ENCODE measurements at regions not wholly inside any gene's neighbourhood (a gene's known extent, or its start where the extent isn't known, plus 50 kb on each side); places are given as distances from the start of the nearest gene placed in this dataset.

DNA sequence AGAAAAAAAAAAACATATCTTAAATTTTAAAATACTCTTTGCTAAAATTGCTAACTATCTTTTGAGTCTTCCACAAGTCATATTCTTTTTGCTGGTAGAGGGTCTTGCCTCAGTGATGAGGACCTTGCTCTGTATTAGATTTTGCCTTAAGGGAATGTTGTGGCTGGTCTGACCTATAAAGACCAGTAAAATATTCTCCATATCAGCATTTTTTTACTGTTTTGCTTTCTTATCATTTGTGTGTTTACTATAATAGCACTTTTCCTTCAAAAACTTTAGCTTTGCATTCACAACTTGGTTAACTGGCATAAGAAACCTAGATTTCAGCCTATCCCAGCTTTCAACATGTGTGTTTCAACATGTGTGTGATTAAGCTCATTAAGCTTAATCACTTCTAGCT lies 224.7 kb upstream of the CDH18 start:
- H3K36me3 Mint-ChIP-seq, result no peaks in the 10 kb centered on the region

DNA sequence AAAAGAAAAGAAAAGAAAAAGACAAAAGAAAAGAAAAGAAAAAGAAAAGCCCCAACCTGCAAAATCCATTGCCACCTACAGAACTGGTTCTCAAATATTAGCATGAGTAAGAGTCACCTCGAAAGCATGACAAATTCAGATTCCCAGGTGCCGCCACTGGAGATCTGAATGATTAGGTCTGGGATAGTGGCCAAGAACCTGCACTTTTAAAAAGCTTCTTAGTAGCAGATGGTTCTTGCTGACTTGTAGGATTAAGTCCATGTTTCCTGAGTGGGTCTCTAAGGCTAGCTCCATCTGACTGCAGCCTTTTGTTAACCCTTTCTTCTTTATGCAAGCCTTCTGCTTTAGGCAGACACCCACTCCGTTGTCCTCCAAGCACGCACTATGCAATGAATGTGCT lies 178.5 kb upstream of the CDH18 start:
- Histone ChIP-seq H3K27ac (ENCODE audit: low read depth, low read length) (no peak overlapping the region), H3K4me3 (ENCODE audit: low read length in 2 of 2) (no peak overlapping the region), H3K4me1 (ENCODE audit: insufficient read depth, low read length) (no peaks in the 10 kb centered on the region), H3K9me3 (ENCODE audit: control insufficient read depth in 1 of 2, low read length in 2 of 2) (peaks cover 0 to 4% of the 10 kb centered on the region in 2 donors), H3K27me3 (ENCODE audit: insufficient read depth, low read length) (no peaks in the 10 kb centered on the region), H3K36me3 (ENCODE audit: insufficient read depth, low read length) (no peaks in the 10 kb centered on the region)
- DNase-seq, result no peak
- ChIA-PET CTCF (ENCODE audit: partially characterized antibody) (no interaction called here), POLR2A (ENCODE audit: partially characterized antibody) (no interaction called here)
- no peaks in the 10 kb centered on the region for H3K36me3 Mint-ChIP-seq
- no peaks in the 10 kb centered on the region for H3K27me3 Mint-ChIP-seq
- H3K4me3 Mint-ChIP-seq, result no peak overlapping the region
- H3K27ac Mint-ChIP-seq, result no peak overlapping the region
- H3K4me1 Mint-ChIP-seq, result no peaks in the 10 kb centered on the region
- peaks cover 0 to 10% (median 2%) of the 10 kb centered on the region in 8 donors for H3K9me3 Mint-ChIP-seq
- intact Hi-C loops (cut with micrococcal nuclease), result no loop called here

More for the DNA sequence above, 224.7 kb upstream of the CDH18 start:
- no peaks in the 10 kb centered on the region for H3K4me1 Mint-ChIP-seq
- intact Hi-C loops (cut with micrococcal nuclease), result no loop called here
- H3K27me3 ChIP-seq (ENCODE audit: insufficient read depth, low read length), result no peaks in the 10 kb centered on the region
- H3K4me3 Mint-ChIP-seq, result no peak overlapping the region
- no peaks in the 10 kb centered on the region for H3K36me3 ChIP-seq (ENCODE audit: insufficient read depth, low read length)
- H3K4me3 ChIP-seq (ENCODE audit: low read length in 2 of 2), result no peak overlapping the region
- no peaks in the 10 kb centered on the region for H3K27me3 Mint-ChIP-seq
- CTCF ChIA-PET (ENCODE audit: partially characterized antibody), result no interaction called here
- DNase-seq, result no peak
- POLR2A ChIA-PET (ENCODE audit: partially characterized antibody), result no interaction called here
- no peaks in the 10 kb centered on the region for H3K9me3 ChIP-seq (ENCODE audit: control insufficient read depth in 1 of 2, low read length in 2 of 2)
- H3K27ac Mint-ChIP-seq, result no peak overlapping the region
- peaks cover 0 to 20% (median 11%) of the 10 kb centered on the region in 8 donors for H3K9me3 Mint-ChIP-seq
- no peaks in the 10 kb centered on the region for H3K4me1 ChIP-seq (ENCODE audit: insufficient read depth, low read length)
- no peak overlapping the region for H3K27ac ChIP-seq (ENCODE audit: low read depth, low read length)

DNA sequence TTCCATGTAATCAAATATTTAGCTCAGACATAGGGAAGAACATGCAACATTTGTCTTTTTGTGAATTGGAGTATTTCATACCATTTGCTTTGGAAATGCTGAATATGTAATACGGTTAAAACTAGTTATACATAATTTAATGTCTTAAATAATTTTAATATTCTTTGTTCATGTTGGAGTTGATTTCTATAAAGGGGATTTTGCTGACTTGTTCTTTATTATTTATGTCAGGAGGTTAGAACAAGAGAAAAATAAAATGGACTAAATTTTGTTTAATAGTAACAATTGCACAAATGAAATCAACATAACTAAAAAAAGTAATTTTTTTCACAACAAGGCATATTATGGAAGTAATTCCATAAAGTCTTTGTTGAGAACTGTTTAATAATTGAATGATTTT lies 170.0 kb upstream of the CDH18 start:
- H3K9me3 Mint-ChIP-seq, result peaks cover 4 to 30% (median 11%) of the 10 kb centered on the region in 8 donors
- no peak for DNase-seq
- no peak overlapping the region for H3K4me3 Mint-ChIP-seq
- CTCF ChIA-PET (ENCODE audit: partially characterized antibody), result no interaction called here
- H3K4me1 ChIP-seq (ENCODE audit: insufficient read depth, low read length), result no peaks in the 10 kb centered on the region
- intact Hi-C loops (cut with micrococcal nuclease), result no loop called here
- no peak overlapping the region for H3K4me3 ChIP-seq (ENCODE audit: low read length in 2 of 2)
- POLR2A ChIA-PET (ENCODE audit: partially characterized antibody), result no interaction called here
- no peaks in the 10 kb centered on the region for H3K27me3 Mint-ChIP-seq
- H3K27me3 ChIP-seq (ENCODE audit: insufficient read depth, low read length), result no peaks in the 10 kb centered on the region
- H3K36me3 ChIP-seq (ENCODE audit: insufficient read depth, low read length), result no peaks in the 10 kb centered on the region
- no peak overlapping the region for H3K27ac Mint-ChIP-seq
- no peaks in the 10 kb centered on the region for H3K36me3 Mint-ChIP-seq
- H3K9me3 ChIP-seq (ENCODE audit: control insufficient read depth in 1 of 2, low read length in 2 of 2), result no peaks in the 10 kb centered on the region
- no peak overlapping the region for H3K27ac ChIP-seq (ENCODE audit: low read depth, low read length)
- no peaks in the 10 kb centered on the region for H3K4me1 Mint-ChIP-seq

DNA sequence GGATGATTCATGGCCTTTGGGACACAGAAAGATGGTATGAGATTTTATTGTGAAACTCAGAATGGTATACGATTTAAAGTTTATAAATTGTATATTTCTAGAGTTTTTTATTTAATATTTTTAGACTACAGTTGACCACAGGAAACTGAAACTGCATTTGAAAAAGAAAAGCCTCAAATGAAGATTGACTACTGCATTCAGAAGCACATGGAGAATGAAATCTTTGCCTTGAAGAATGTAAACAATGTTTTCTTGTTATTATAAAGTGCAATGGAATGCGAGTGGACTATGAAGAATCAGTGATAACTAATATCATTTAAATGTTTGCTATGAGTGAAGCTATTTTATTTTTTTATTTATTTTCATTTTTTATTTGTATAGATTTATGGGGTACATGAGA lies 169.1 kb upstream of the CDH18 start:
- H3K27me3 Mint-ChIP-seq, result no peaks in the 10 kb centered on the region
- no peaks in the 10 kb centered on the region for H3K36me3 Mint-ChIP-seq
- Histone ChIP-seq H3K36me3 (ENCODE audit: insufficient read depth, low read length) (no peaks in the 10 kb centered on the region), H3K27ac (ENCODE audit: low read depth, low read length) (no peak overlapping the region), H3K9me3 (ENCODE audit: control insufficient read depth in 1 of 2, low read length in 2 of 2) (no peaks in the 10 kb centered on the region), H3K27me3 (ENCODE audit: insufficient read depth, low read length) (no peaks in the 10 kb centered on the region), H3K4me1 (ENCODE audit: insufficient read depth, low read length) (no peaks in the 10 kb centered on the region), H3K4me3 (ENCODE audit: low read length in 2 of 2) (no peak overlapping the region)
- H3K27ac Mint-ChIP-seq, result no peak overlapping the region
- CTCF ChIA-PET (ENCODE audit: partially characterized antibody), result no interaction called here
- POLR2A ChIA-PET (ENCODE audit: partially characterized antibody), result no interaction called here
- DNase-seq, result no peak
- peaks cover 4 to 28% (median 11%) of the 10 kb centered on the region in 8 donors for H3K9me3 Mint-ChIP-seq
- intact Hi-C loops (cut with micrococcal nuclease), result no loop called here
- no peaks in the 10 kb centered on the region for H3K4me1 Mint-ChIP-seq
- no peak overlapping the region for H3K4me3 Mint-ChIP-seq

DNA sequence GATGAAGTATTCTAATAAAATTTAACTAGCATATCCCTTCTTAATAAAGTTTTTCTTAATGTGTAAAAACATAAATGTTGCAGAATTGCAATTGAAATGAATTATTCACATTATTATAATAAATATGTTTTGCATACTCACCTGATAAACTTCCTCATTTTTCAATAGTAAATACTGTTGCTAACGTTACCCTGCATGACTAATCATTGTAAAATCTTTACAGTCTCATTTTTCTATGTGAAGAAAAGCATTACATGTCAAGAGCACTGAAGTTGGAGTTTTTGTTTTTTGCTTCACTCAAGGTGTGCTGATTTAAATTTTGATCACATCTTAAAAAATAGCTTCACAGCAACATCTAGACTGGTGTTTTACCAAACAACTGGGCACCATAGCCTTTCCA lies 157.2 kb upstream of the CDH18 start:
- POLR2A ChIA-PET (ENCODE audit: partially characterized antibody), result no interaction called here

DNA sequence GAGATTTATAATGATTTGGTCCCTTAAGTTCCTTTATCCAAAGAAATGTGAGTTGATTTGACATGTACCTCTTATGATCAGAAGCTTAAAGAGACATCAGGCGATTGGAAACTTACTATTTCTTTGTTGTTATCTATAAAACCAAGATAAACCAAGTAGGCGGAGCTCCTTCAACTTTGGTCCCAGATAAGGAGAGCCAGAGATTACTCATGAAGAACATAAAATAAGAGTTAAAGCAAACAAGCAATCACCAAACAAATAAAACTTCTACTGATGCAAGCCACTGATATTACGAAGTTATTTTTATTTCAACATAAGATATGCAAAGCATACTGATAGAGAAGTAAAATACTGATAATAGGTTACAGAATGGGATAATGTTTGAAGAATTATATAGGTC lies 141.5 kb upstream of the CDH18 start:
- Mint-ChIP-seq H3K4me1 (no peaks in the 10 kb centered on the region), H3K27me3 (no peaks in the 10 kb centered on the region), H3K4me3 (no peak overlapping the region), H3K9me3 (peaks cover 3 to 24% (median 12%) of the 10 kb centered on the region in 8 donors), H3K36me3 (no peaks in the 10 kb centered on the region), H3K27ac (no peak overlapping the region)
- no peak overlapping the region for H3K4me3 ChIP-seq (ENCODE audit: low read length in 2 of 2)
- intact Hi-C loops (cut with micrococcal nuclease), result no loop called here
- ChIA-PET CTCF (ENCODE audit: partially characterized antibody) (no interaction called here), POLR2A (ENCODE audit: partially characterized antibody) (no interaction called here)
- DNase-seq, result no peak
- no peaks in the 10 kb centered on the region for H3K36me3 ChIP-seq (ENCODE audit: insufficient read depth, low read length)
- H3K9me3 ChIP-seq (ENCODE audit: control insufficient read depth in 1 of 2, low read length in 2 of 2), result no peaks in the 10 kb centered on the region
- H3K27ac ChIP-seq (ENCODE audit: low read depth, low read length), result no peak overlapping the region
- no peaks in the 10 kb centered on the region for H3K27me3 ChIP-seq (ENCODE audit: insufficient read depth, low read length)
- no peaks in the 10 kb centered on the region for H3K4me1 ChIP-seq (ENCODE audit: insufficient read depth, low read length)

More for the DNA sequence above, 157.2 kb upstream of the CDH18 start:
- H3K27ac Mint-ChIP-seq, result no peak overlapping the region
- intact Hi-C loops (cut with micrococcal nuclease), result no loop called here
- Histone ChIP-seq H3K36me3 (ENCODE audit: insufficient read depth, low read length) (no peaks in the 10 kb centered on the region), H3K27me3 (ENCODE audit: insufficient read depth, low read length) (no peaks in the 10 kb centered on the region), H3K4me1 (ENCODE audit: insufficient read depth, low read length) (no peaks in the 10 kb centered on the region), H3K4me3 (ENCODE audit: low read length in 2 of 2) (no peak overlapping the region), H3K27ac (ENCODE audit: low read depth, low read length) (no peak overlapping the region), H3K9me3 (ENCODE audit: control insufficient read depth in 1 of 2, low read length in 2 of 2) (no peaks in the 10 kb centered on the region)
- no peak for DNase-seq
- H3K27me3 Mint-ChIP-seq, result no peaks in the 10 kb centered on the region
- H3K36me3 Mint-ChIP-seq, result no peaks in the 10 kb centered on the region
- H3K4me3 Mint-ChIP-seq, result no peak overlapping the region
- H3K4me1 Mint-ChIP-seq, result no peaks in the 10 kb centered on the region
- peaks cover 0 to 24% (median 16%) of the 10 kb centered on the region in 8 donors for H3K9me3 Mint-ChIP-seq
- CTCF ChIA-PET (ENCODE audit: partially characterized antibody), result no interaction called here

DNA sequence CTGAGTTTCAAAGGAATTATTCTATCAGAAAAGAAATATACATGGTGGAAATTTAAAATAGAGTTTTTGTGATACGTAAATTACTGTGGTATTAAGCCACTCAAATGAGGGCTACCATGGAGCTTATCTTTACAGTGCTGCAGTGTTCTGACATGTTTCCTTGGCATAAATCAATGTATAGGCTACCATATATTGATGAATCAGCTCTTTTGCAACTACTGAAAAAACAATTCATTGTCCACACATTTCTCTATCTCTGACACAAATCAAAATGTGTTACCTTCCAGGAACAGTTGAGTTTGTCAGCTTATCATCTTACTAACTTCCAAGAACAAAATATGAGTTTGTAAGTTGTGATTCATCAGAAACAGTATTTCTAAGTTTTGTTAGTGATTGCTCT lies 140.3 kb upstream of the CDH18 start:
- H3K27me3 ChIP-seq (ENCODE audit: insufficient read depth, low read length), result no peaks in the 10 kb centered on the region
- no peaks in the 10 kb centered on the region for H3K36me3 ChIP-seq (ENCODE audit: insufficient read depth, low read length)
- no peak overlapping the region for H3K4me3 ChIP-seq (ENCODE audit: low read length in 2 of 2)
- H3K36me3 Mint-ChIP-seq, result no peaks in the 10 kb centered on the region
- peaks cover 3 to 20% (median 9%) of the 10 kb centered on the region in 8 donors for H3K9me3 Mint-ChIP-seq
- no peaks in the 10 kb centered on the region for H3K27me3 Mint-ChIP-seq
- ChIA-PET POLR2A (ENCODE audit: partially characterized antibody) (no interaction called here), CTCF (ENCODE audit: partially characterized antibody) (no interaction called here)
- DNase-seq, result no peak
- H3K4me3 Mint-ChIP-seq, result no peak overlapping the region
- intact Hi-C loops (cut with micrococcal nuclease), result no loop called here
- no peak overlapping the region for H3K27ac ChIP-seq (ENCODE audit: low read depth, low read length)
- no peak overlapping the region for H3K27ac Mint-ChIP-seq
- no peaks in the 10 kb centered on the region for H3K4me1 Mint-ChIP-seq
- no peaks in the 10 kb centered on the region for H3K9me3 ChIP-seq (ENCODE audit: control insufficient read depth in 1 of 2, low read length in 2 of 2)
- H3K4me1 ChIP-seq (ENCODE audit: insufficient read depth, low read length), result no peaks in the 10 kb centered on the region

DNA sequence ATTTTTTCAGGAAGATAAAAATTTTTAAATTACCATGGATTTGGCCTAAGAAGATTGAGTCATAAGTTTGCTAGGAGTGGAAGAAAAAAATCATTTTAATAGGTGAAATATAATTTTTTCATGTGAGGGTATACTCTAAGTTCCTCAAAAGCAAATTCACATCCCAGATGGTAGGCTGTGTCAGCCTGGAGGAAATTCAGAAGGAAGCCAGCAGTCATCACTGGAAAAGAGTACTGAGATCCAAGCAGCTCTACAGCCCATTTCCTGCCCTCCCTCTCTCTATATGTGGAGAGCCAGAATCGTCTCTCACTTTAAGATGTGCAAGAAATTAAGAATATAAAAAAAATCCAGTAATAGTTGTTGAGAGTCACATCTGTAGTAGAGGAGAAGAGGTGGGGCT lies 126.5 kb upstream of the CDH18 start:
- Mint-ChIP-seq H3K27me3 (no peaks in the 10 kb centered on the region), H3K27ac (no peak overlapping the region), H3K4me3 (peak overlapping the region in 1 of 8 donors; percentile 24), H3K36me3 (no peaks in the 10 kb centered on the region), H3K4me1 (no peaks in the 10 kb centered on the region), H3K9me3 (peaks cover 2 to 17% (median 5%) of the 10 kb centered on the region in 8 donors)
- H3K27me3 ChIP-seq (ENCODE audit: insufficient read depth, low read length), result no peaks in the 10 kb centered on the region
- no peaks in the 10 kb centered on the region for H3K36me3 ChIP-seq (ENCODE audit: insufficient read depth, low read length)
- intact Hi-C loops (cut with micrococcal nuclease), result no loop called here
- ChIA-PET POLR2A (ENCODE audit: partially characterized antibody) (no interaction called here), CTCF (ENCODE audit: partially characterized antibody) (no interaction called here)
- no peaks in the 10 kb centered on the region for H3K9me3 ChIP-seq (ENCODE audit: control insufficient read depth in 1 of 2, low read length in 2 of 2)
- no peaks in the 10 kb centered on the region for H3K4me1 ChIP-seq (ENCODE audit: insufficient read depth, low read length)
- no peak for DNase-seq
- H3K27ac ChIP-seq (ENCODE audit: low read depth, low read length), result no peak overlapping the region
- H3K4me3 ChIP-seq (ENCODE audit: low read length in 2 of 2), result no peak overlapping the region

Data from CD4-positive, alpha-beta memory T cell (primary cell).